ENCODE measurements at regions not wholly inside any gene's neighbourhood (a gene's known extent, or its start where the extent isn't known, plus 50 kb on each side); places are given as distances from the start of the nearest gene placed in this dataset.

GRCh38 chr5:30063503-30063902 lies 1130.0 kb upstream of the CDH6 start:
- no peak for TF ChIP-seq CTCF (IDR thresholded peaks at IDR 0.05; ENCODE audit: insufficient read depth, low read length)
- no peak for TF ChIP-seq SPI1 (IDR thresholded peaks at IDR 0.05; ENCODE audit: borderline replicate concordance, low read depth)
- TF ChIP-seq REST (IDR thresholded peaks at IDR 0.05; ENCODE audit: insufficient replicate concordance, low read depth), result no peak

All from HL-60 (cell line).